ENCODE measurements at regions not wholly inside any gene's neighbourhood (a gene's known extent, or its start where the extent isn't known, plus 50 kb on each side); places are given as distances from the start of the nearest gene placed in this dataset.

DNA sequence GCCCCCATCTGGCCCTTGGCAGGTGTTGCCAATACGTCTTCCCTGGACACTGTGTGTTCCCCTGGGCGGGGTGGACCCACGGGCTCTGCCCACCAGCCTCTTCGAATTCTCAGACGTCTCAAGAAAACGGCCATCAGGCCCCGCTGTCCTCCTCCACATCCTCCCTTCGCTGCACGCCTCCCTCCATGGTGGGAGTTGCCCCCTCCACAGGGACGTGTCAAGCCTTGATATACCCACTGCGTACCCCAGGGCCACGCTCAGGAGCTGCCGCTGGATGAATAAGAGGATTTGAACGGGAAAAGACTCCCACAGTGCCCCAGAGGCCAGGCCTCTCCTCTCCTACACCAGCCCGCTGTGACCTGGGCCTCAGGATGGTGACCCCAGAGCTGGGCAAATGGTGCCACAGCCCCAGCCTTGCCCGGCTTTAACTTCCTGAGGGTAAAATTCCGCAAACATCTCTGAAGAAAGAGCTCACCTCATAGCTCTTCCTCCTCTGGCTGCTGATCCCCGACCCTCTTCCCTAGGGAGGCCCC is 399.3 kb upstream of the MYT1L start (continued):
- TF ChIP-seq, protein P1, sequence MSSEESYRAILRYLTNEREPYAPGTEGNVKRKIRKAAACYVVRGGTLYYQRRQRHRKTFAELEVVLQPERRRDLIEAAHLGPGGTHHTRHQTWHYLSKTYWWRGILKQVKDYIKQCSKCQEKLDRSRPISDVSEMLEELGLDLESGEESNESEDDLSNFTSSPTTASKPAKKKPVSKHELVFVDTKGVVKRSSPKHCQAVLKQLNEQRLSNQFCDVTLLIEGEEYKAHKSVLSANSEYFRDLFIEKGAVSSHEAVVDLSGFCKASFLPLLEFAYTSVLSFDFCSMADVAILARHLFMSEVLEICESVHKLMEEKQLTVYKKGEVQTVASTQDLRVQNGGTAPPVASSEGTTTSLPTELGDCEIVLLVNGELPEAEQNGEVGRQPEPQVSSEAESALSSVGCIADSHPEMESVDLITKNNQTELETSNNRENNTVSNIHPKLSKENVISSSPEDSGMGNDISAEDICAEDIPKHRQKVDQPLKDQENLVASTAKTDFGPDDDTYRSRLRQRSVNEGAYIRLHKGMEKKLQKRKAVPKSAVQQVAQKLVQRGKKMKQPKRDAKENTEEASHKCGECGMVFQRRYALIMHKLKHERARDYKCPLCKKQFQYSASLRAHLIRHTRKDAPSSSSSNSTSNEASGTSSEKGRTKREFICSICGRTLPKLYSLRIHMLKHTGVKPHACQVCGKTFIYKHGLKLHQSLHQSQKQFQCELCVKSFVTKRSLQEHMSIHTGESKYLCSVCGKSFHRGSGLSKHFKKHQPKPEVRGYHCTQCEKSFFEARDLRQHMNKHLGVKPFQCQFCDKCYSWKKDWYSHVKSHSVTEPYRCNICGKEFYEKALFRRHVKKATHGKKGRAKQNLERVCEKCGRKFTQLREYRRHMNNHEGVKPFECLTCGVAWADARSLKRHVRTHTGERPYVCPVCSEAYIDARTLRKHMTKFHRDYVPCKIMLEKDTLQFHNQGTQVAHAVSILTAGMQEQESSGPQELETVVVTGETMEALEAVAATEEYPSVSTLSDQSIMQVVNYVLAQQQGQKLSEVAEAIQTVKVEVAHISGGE (CRISPR knock-in tag; IDR thresholded peaks at IDR 0.05) = no peak
- TF ChIP-seq BRCA1 (IDR thresholded peaks at IDR 0.05; ENCODE audit: low read depth, low read length) (no peak), ETV6 (conservative IDR thresholded peaks at IDR 0.05 in 1 of 2, IDR thresholded peaks at IDR 0.05 in 1 of 2; ENCODE audit: borderline replicate concordance in 1 of 2, low read depth in 1 of 2) (no peak), SREBF2 (IDR thresholded peaks at IDR 0.05; ENCODE audit: low read length) (no peak)

DNA sequence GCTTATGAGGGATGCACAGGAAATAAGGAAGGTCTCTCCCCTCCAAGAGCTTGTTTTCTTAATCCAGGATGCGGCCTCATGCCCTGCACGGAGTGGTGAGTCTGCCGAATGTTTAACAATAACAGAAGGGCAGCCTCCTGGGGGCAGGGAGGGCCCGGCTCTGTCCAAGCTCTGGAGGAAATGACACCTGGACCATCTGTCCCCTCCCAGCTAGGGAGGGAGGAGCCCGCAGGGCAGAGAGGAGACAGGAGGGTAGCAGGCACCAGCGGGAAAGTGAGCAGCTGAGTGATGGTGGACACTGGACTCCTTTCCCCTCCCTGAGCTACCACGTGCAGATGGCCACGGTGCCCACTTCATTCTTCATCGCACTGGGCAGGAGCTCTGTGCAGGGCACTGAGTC is 398.2 kb upstream of the MYT1L start:
- H3K4me1 ChIP-seq (ENCODE audit: control insufficient read depth, insufficient read depth, low read length) = no peaks in the 10 kb centered on the region
- no peaks in the 10 kb centered on the region; a peak in 2 of 4 replicates for H3K27me3 ChIP-seq (replicated peaks in 1 of 2; ENCODE audit: control insufficient read depth in 2 of 2, insufficient read depth in 2 of 2, low read length in 1 of 2)
- no peaks in the 10 kb centered on the region for H3K36me3 ChIP-seq (ENCODE audit: control insufficient read depth in 2 of 2, insufficient read depth in 2 of 2, low read length in 1 of 2)
- H3K79me2 ChIP-seq (ENCODE audit: control insufficient read depth, insufficient read depth, low read length) = no peaks in the 10 kb centered on the region
- no peak overlapping the region for H3K9ac ChIP-seq (ENCODE audit: control insufficient read depth, insufficient read depth, low read length)
- H4K20me1 ChIP-seq (ENCODE audit: control insufficient read depth, insufficient read depth) = no peaks in the 10 kb centered on the region
- H3K4me3 ChIP-seq = no peak overlapping the region
- FAIRE-seq (no peak), ATAC-seq (no peak), DNase-seq (ENCODE audit: low read depth, low spot score) (no peak)
- ChIA-PET POLR2A (no interaction called here), SMC1A (ENCODE audit: uncharacterized antibody, unreplicated experiment) (no interaction called here), CTCF (no interaction called here), RAD21 (ENCODE audit: unreplicated experiment) (no interaction called here)
- in situ Hi-C loops (cut with MboI) (no loop called here), intact Hi-C loops (cut with micrococcal nuclease; ENCODE audit: unreplicated experiment) (no loop called here)
- no peaks in the 10 kb centered on the region for H3K9me3 ChIP-seq (replicated peaks; ENCODE audit: control insufficient read depth, insufficient read depth, low read length)
- BruUV-seq (replicated peaks) = no TSS peak
- H2AFZ ChIP-seq (ENCODE audit: control insufficient read depth, low read depth, low read length) = no peak overlapping the region
- H3K27ac ChIP-seq (ENCODE audit: control insufficient read depth, insufficient read depth) = no peak overlapping the region
- 19% methylated on average over 9 of the region's 9 CpGs for WGBS (ENCODE audit: insufficient coverage, insufficient replicate concordance, low lambda C conversion rate, missing lambda C conversion rate)
- H3K4me2 ChIP-seq (ENCODE audit: control insufficient read depth, insufficient read depth) = no peak overlapping the region
- TF ChIP-seq CEBPB (IDR thresholded peaks at IDR 0.05; ENCODE audit: borderline replicate concordance in 1 of 2, low read depth in 2 of 2, low read length in 2 of 2) (no peak), SREBF1 (IDR thresholded peaks at IDR 0.05; ENCODE audit: low read length) (no peak), PML (IDR thresholded peaks at IDR 0.05; ENCODE audit: low read length) (no peak), ZSCAN29 (IDR thresholded peaks at IDR 0.05) (no peak), HCFC1 (IDR thresholded peaks at IDR 0.05; ENCODE audit: low read length) (no peak), SRF (IDR thresholded peaks at IDR 0.05; ENCODE audit: low read depth in 2 of 2, low read length in 2 of 2) (no peak), POLR2AphosphoS2 (IDR thresholded peaks at IDR 0.05; ENCODE audit: low read depth, low read length) (no peak), POU2F2 (IDR thresholded peaks at IDR 0.05; ENCODE audit: borderline replicate concordance, low read depth, low read length) (no peak), GABPA (IDR thresholded peaks at IDR 0.05; ENCODE audit: low read depth) (no peak), SUZ12 (IDR thresholded peaks at IDR 0.05; ENCODE audit: unreplicated experiment) (no peak)
- TF ChIP-seq, protein P2, sequence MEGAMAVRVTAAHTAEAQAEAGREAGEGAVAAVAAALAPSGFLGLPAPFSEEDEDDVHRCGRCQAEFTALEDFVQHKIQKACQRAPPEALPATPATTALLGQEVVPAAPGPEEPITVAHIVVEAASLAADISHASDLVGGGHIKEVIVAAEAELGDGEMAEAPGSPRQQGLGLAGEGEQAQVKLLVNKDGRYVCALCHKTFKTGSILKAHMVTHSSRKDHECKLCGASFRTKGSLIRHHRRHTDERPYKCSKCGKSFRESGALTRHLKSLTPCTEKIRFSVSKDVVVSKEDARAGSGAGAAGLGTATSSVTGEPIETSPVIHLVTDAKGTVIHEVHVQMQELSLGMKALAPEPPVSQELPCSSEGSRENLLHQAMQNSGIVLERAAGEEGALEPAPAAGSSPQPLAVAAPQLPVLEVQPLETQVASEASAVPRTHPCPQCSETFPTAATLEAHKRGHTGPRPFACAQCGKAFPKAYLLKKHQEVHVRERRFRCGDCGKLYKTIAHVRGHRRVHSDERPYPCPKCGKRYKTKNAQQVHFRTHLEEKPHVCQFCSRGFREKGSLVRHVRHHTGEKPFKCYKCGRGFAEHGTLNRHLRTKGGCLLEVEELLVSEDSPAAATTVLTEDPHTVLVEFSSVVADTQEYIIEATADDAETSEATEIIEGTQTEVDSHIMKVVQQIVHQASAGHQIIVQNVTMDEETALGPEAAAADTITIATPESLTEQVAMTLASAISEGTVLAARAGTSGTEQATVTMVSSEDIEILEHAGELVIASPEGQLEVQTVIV (IDR thresholded peaks at IDR 0.05; ENCODE audit: borderline replicate concordance, partially characterized antibody) = no peak
- TF ChIP-seq, protein P3, sequence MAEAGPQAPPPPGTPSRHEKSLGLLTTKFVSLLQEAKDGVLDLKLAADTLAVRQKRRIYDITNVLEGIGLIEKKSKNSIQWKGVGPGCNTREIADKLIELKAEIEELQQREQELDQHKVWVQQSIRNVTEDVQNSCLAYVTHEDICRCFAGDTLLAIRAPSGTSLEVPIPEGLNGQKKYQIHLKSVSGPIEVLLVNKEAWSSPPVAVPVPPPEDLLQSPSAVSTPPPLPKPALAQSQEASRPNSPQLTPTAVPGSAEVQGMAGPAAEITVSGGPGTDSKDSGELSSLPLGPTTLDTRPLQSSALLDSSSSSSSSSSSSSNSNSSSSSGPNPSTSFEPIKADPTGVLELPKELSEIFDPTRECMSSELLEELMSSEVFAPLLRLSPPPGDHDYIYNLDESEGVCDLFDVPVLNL (IDR thresholded peaks at IDR 0.05; ENCODE audit: low read depth, low read length) = no peak
- TF ChIP-seq, protein P4, sequence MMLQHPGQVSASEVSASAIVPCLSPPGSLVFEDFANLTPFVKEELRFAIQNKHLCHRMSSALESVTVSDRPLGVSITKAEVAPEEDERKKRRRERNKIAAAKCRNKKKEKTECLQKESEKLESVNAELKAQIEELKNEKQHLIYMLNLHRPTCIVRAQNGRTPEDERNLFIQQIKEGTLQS (IDR thresholded peaks at IDR 0.05; ENCODE audit: borderline replicate concordance, extremely low read depth, low read depth, low read length) = no peak

All from GM12878 (cell line).